Activated naive CD4-positive, alpha-beta T cell treated with anti-CD3 and anti-CD28 coated beads for 36 hours (primary cell): ENCODE measurements at regions not wholly inside any gene's neighbourhood (a gene's known extent, or its start where the extent isn't known, plus 50 kb on each side); places are given as distances from the start of the nearest gene placed in this dataset.

Experiments used
- CTCF ChIA-PET: fragments of 350-600 bp; sonication (Branson Sonifier 250); formaldehyde crosslinking; loops from one replicate; lab custom pipeline; 2021; ENCODE audit warnings: antibody characterized with exemption; lab: Charles Lee
- DNase-seq: peaks from one replicate; pipeline ENCODE4 v3.0.0-alpha.2; 2020
- H3K27ac Mint-ChIP-seq: one replicate; pipeline ENCODE4 v1.8.0; 2021; ENCODE audit warnings: mild to moderate bottlenecking, mixed read lengths
- H3K27me3 Mint-ChIP-seq: one replicate; pipeline ENCODE4 v1.8.0; 2021; ENCODE audit warnings: low read depth, mixed read lengths
- H3K36me3 Mint-ChIP-seq: one replicate; pipeline ENCODE4 v1.8.0; 2021; ENCODE audit warnings: low read depth, mixed read lengths
- H3K4me1 Mint-ChIP-seq: one replicate; pipeline ENCODE4 v1.8.0; 2021; ENCODE audit warnings: low read depth, mixed read lengths
- H3K4me3 Mint-ChIP-seq: one replicate; pipeline ENCODE4 v1.8.0; 2021; ENCODE audit warnings: mild to moderate bottlenecking, moderate library complexity, mixed read lengths
- H3K9me3 Mint-ChIP-seq: one replicate; pipeline ENCODE4 v1.8.0; 2021; ENCODE audit warnings: mixed read lengths
- intact Hi-C: fragments of 100-400 bp; cut with micrococcal nuclease; formaldehyde crosslinking; loops from one replicate; pipeline ENCODE4 v1.15.1; 2023

GRCh38 chr3:117790235-117790987 lies 1080.8 kb downstream of the TUSC7 start:
- Mint-ChIP-seq H3K27ac (no peak overlapping the region), H3K9me3 (no peaks in the 10 kb centered on the region), H3K36me3 (no peaks in the 10 kb centered on the region), H3K27me3 (no peaks in the 10 kb centered on the region), H3K4me3 (no peak overlapping the region), H3K4me1 (no peaks in the 10 kb centered on the region)
- intact Hi-C loops = no loop called here
- no peak for DNase-seq
- CTCF ChIA-PET = no interaction called here

- H3K36me3 Mint-ChIP-seq = no peaks in the 10 kb centered on the region
- intact Hi-C loops = no loop called here
- H3K27ac Mint-ChIP-seq = no peak overlapping the region
- CTCF ChIA-PET = interaction anchor here (0.6 kb wide), 1 partner anchor 19 kb away, joined by 3 read pairs; no protein-coding TSS in a partner anchor
- no peak for DNase-seq
- H3K27me3 Mint-ChIP-seq = no peaks in the 10 kb centered on the region
- no peak overlapping the region for H3K4me3 Mint-ChIP-seq
- H3K9me3 Mint-ChIP-seq = no peaks in the 10 kb centered on the region
- H3K4me1 Mint-ChIP-seq = no peaks in the 10 kb centered on the region
Observed at GRCh38 chr3:117793622-117794265, 1084.2 kb downstream of the TUSC7 start.

GRCh38 chr3:117798221-117798620 lies 1088.6 kb downstream of the TUSC7 start:
- Mint-ChIP-seq H3K4me1 (no peaks in the 10 kb centered on the region), H3K9me3 (no peaks in the 10 kb centered on the region), H3K36me3 (no peaks in the 10 kb centered on the region), H3K4me3 (no peak overlapping the region), H3K27me3 (no peaks in the 10 kb centered on the region), H3K27ac (no peak overlapping the region)
- no peak for DNase-seq
- CTCF ChIA-PET = no interaction called here
- intact Hi-C loops = no loop called here

- H3K4me1 Mint-ChIP-seq = no peaks in the 10 kb centered on the region
- intact Hi-C loops = no loop called here
- H3K9me3 Mint-ChIP-seq = no peaks in the 10 kb centered on the region
- CTCF ChIA-PET = no interaction called here
- no peaks in the 10 kb centered on the region for H3K36me3 Mint-ChIP-seq
- no peak for DNase-seq
- H3K27me3 Mint-ChIP-seq = no peaks in the 10 kb centered on the region
- no peak overlapping the region for H3K4me3 Mint-ChIP-seq
- H3K27ac Mint-ChIP-seq = no peak overlapping the region
Observed at GRCh38 chr3:117798687-117799386, 1089.3 kb downstream of the TUSC7 start.

- Mint-ChIP-seq H3K36me3 (no peaks in the 10 kb centered on the region), H3K27me3 (no peaks in the 10 kb centered on the region), H3K4me1 (no peaks in the 10 kb centered on the region), H3K27ac (no peak overlapping the region), H3K4me3 (no peak overlapping the region), H3K9me3 (no peaks in the 10 kb centered on the region)
- CTCF ChIA-PET = no interaction called here
- intact Hi-C loops = no loop called here
- DNase-seq = no peak
Observed at GRCh38 chr3:117799387-117799735, 1089.8 kb downstream of the TUSC7 start.

- CTCF ChIA-PET = no interaction called here
- Mint-ChIP-seq H3K9me3 (peaks cover 2% of the 10 kb centered on the region), H3K27ac (no peak overlapping the region), H3K36me3 (no peaks in the 10 kb centered on the region), H3K4me3 (no peak overlapping the region), H3K4me1 (no peaks in the 10 kb centered on the region), H3K27me3 (no peaks in the 10 kb centered on the region)
- DNase-seq = no peak
- intact Hi-C loops = no loop called here
Observed at GRCh38 chr3:117801912-117802239, 1092.3 kb downstream of the TUSC7 start.

GRCh38 chr3:117809186-117810081 lies 1099.9 kb downstream of the TUSC7 start:
- Mint-ChIP-seq H3K4me1 (no peaks in the 10 kb centered on the region), H3K4me3 (no peak overlapping the region), H3K27ac (no peak overlapping the region), H3K36me3 (no peaks in the 10 kb centered on the region), H3K9me3 (peaks cover 2% of the 10 kb centered on the region), H3K27me3 (no peaks in the 10 kb centered on the region)
- no peak for DNase-seq
- intact Hi-C loops = no loop called here
- CTCF ChIA-PET = no interaction called here

GRCh38 chr3:117811786-117812185 lies 1102.2 kb downstream of the TUSC7 start:
- Mint-ChIP-seq H3K9me3 (no peaks in the 10 kb centered on the region), H3K36me3 (no peaks in the 10 kb centered on the region), H3K27me3 (no peaks in the 10 kb centered on the region), H3K27ac (no peak overlapping the region), H3K4me1 (no peaks in the 10 kb centered on the region), H3K4me3 (no peak overlapping the region)
- intact Hi-C loops = no loop called here
- CTCF ChIA-PET = no interaction called here
- DNase-seq = no peak

GRCh38 chr3:117814975-117815374 lies 1105.4 kb downstream of the TUSC7 start:
- CTCF ChIA-PET = no interaction called here
- intact Hi-C loops = no loop called here
- H3K36me3 Mint-ChIP-seq = no peaks in the 10 kb centered on the region
- no peak overlapping the region for H3K27ac Mint-ChIP-seq
- H3K9me3 Mint-ChIP-seq = no peaks in the 10 kb centered on the region
- H3K4me3 Mint-ChIP-seq = no peak overlapping the region
- no peak for DNase-seq
- H3K27me3 Mint-ChIP-seq = no peaks in the 10 kb centered on the region
- H3K4me1 Mint-ChIP-seq = no peaks in the 10 kb centered on the region

- CTCF ChIA-PET = no interaction called here
Observed at GRCh38 chr3:117817103-117817502, 1107.5 kb downstream of the TUSC7 start.

GRCh38 chr3:117818592-117818991 lies 1109.0 kb downstream of the TUSC7 start:
- CTCF ChIA-PET = no interaction called here
- Mint-ChIP-seq H3K9me3 (peaks cover 5% of the 10 kb centered on the region), H3K4me1 (no peaks in the 10 kb centered on the region), H3K27me3 (no peaks in the 10 kb centered on the region), H3K27ac (no peak overlapping the region), H3K4me3 (no peak overlapping the region), H3K36me3 (no peaks in the 10 kb centered on the region)
- DNase-seq = no peak
- intact Hi-C loops = no loop called here

More at GRCh38 chr3:117817103-117817502, 1107.5 kb downstream of the TUSC7 start:
- Mint-ChIP-seq H3K36me3 (no peaks in the 10 kb centered on the region), H3K27me3 (no peaks in the 10 kb centered on the region), H3K4me3 (no peak overlapping the region), H3K27ac (no peak overlapping the region), H3K4me1 (no peaks in the 10 kb centered on the region), H3K9me3 (peaks cover 4% of the 10 kb centered on the region)
- no peak for DNase-seq
- intact Hi-C loops = no loop called here

GRCh38 chr3:117820658-117821299 lies 1111.2 kb downstream of the TUSC7 start:
- intact Hi-C loops = no loop called here
- CTCF ChIA-PET = no interaction called here
- no peak overlapping the region for H3K4me3 Mint-ChIP-seq
- peaks cover 5% of the 10 kb centered on the region for H3K9me3 Mint-ChIP-seq
- DNase-seq = no peak
- H3K27me3 Mint-ChIP-seq = no peaks in the 10 kb centered on the region
- H3K36me3 Mint-ChIP-seq = no peaks in the 10 kb centered on the region
- no peaks in the 10 kb centered on the region for H3K4me1 Mint-ChIP-seq
- H3K27ac Mint-ChIP-seq = no peak overlapping the region
